Tibial artery (tissue), 4 donors: ENCODE measurements at regions not wholly inside any gene's neighbourhood (a gene's known extent, or its start where the extent isn't known, plus 50 kb on each side); places are given as distances from the start of the nearest gene placed in this dataset.

Experiments
- DNase-seq, 2 donors: peaks; one replicate each; pipeline ENCODE4 v3.0.0-alpha.2; 2019
- H3K27ac ChIP-seq, 2 donors: fragments of 200-600 bp; sonication (generic) in 1 of 2; 1 replicate in 1 of 2; 2 replicates in 1 of 2; pipeline ENCODE4 v1.5.1; 2018 to 2019; ENCODE audit warnings: mild to moderate bottlenecking in 1 of 2
- H3K27me3 ChIP-seq, 2 donors: fragments of 200-600 bp; sonication (generic) in 1 of 2; one replicate each; pipeline versions ENCODE4 v1.5.1 to v1.6.0; 2016 to 2019
- H3K36me3 ChIP-seq, 3 donors: fragments of 200-600 bp; sonication (generic) in 2 of 3; one replicate each; pipeline ENCODE4 v1.5.1; 2016 to 2019; ENCODE audit warnings: mild to moderate bottlenecking in 2 of 3
- H3K4me1 ChIP-seq, 4 donors: fragments of 200-600 bp; sonication (generic) in 2 of 4; 1 replicate in 3 of 4; 2 replicates in 1 of 4; pipeline ENCODE4 v1.5.1; 2016 to 2019
- H3K4me3 ChIP-seq, 2 donors: fragments of 200-600 bp; sonication (generic) in 1 of 2; 1 replicate in 1 of 2; 2 replicates in 1 of 2; pipeline ENCODE4 v1.5.1; 2018 to 2019; ENCODE audit warnings: mild to moderate bottlenecking in 2 of 2
- H3K9me3 ChIP-seq, 3 donors: fragments of 200-600 bp; sonication (generic) in 1 of 3; one replicate each; pipeline ENCODE4 v1.5.1; 2016 to 2019
- CTCF ChIP-seq, 2 experiments: fragments of 200-600 bp in 1 of 2; fragments of 450-650 bp in 1 of 2; IDR thresholded peaks; one replicate each; pipeline ENCODE4 v1.5.1; 2017 to 2019; ENCODE audit warnings: antibody characterized with exemption in 2 of 2, mild to moderate bottlenecking in 1 of 2, moderate library complexity in 1 of 2
- intact Hi-C: fragments of 100-400 bp; cut with DNase I; formaldehyde crosslinking; loops from one replicate; pipeline ENCODE4 v1.15.0; 2023; ENCODE audit warnings: low total_unique reads

- no peak for DNase-seq
- intact Hi-C loops: no loop called here
- no peak for TF ChIP-seq CTCF (IDR thresholded peaks at IDR 0.05)
- H3K4me1 ChIP-seq: no peaks in the 10 kb centered on the region
- H3K27me3 ChIP-seq: no peaks in the 10 kb centered on the region
- no peaks in the 10 kb centered on the region for H3K9me3 ChIP-seq
- H3K36me3 ChIP-seq: no peaks in the 10 kb centered on the region
- no peak overlapping the region for H3K4me3 ChIP-seq
- no peak overlapping the region for H3K27ac ChIP-seq
These were observed 692.6 kb upstream of the SLITRK1 start for GRCh38 chr13:84574851-84575250.

DNA sequence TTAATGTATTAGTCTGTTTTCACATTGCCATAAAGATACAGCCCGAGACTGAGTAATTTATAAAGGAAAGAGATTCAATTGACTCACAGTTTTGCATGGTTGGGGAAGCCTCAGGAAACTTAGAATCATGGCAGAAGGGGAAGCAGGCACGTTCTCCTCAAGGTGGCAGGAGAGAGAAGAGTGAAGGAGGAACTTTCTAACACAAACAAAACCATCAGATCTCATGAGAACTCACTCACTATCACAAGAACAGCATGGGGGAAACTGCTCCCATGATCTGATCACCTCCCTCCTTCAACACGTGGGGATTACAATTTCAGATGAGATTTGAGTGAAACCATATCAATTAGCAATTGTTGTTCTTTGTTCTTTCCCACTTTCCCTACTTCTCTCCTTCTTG is 689.0 kb upstream of the SLITRK1 start:
- no peak for DNase-seq
- H3K36me3 ChIP-seq: no peaks in the 10 kb centered on the region
- intact Hi-C loops: no loop called here
- no peaks in the 10 kb centered on the region for H3K4me1 ChIP-seq
- no peak overlapping the region for H3K4me3 ChIP-seq
- no peaks in the 10 kb centered on the region for H3K27me3 ChIP-seq
- TF ChIP-seq CTCF (IDR thresholded peaks at IDR 0.05): no peak
- H3K27ac ChIP-seq: no peak overlapping the region
- no peaks in the 10 kb centered on the region for H3K9me3 ChIP-seq

DNA sequence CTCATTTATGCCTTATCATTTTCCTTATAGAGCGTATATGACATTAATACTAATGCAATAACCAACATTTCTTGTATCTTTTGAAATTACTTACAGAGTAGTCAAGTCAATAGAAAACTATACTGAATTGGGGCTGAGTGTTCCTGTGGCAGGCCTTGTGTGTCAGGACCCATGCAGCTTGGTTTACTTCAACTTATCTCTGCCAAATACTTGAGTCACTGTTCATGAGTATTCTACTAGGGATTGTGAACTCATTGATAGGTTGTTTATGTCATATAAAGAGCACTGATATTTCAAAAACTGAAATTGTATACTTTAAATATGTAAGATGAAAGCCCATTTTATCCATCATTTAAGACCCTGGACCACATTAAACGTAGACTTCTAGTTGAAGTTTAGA is 688.6 kb upstream of the SLITRK1 start:
- no peaks in the 10 kb centered on the region for H3K9me3 ChIP-seq
- DNase-seq: no peak
- H3K27me3 ChIP-seq: no peaks in the 10 kb centered on the region
- no peak overlapping the region for H3K4me3 ChIP-seq
- no peak overlapping the region for H3K27ac ChIP-seq
- no peak for TF ChIP-seq CTCF (IDR thresholded peaks at IDR 0.05)
- no peaks in the 10 kb centered on the region for H3K36me3 ChIP-seq
- H3K4me1 ChIP-seq: no peaks in the 10 kb centered on the region
- intact Hi-C loops: no loop called here

- TF ChIP-seq CTCF (IDR thresholded peaks at IDR 0.05): no peak
- intact Hi-C loops: no loop called here
- Histone ChIP-seq H3K9me3 (no peaks in the 10 kb centered on the region), H3K27ac (no peak overlapping the region), H3K36me3 (no peaks in the 10 kb centered on the region), H3K4me1 (no peaks in the 10 kb centered on the region), H3K27me3 (no peaks in the 10 kb centered on the region), H3K4me3 (no peak overlapping the region)
- DNase-seq: no peak
These were observed 687.1 kb upstream of the SLITRK1 start for GRCh38 chr13:84569366-84569765.

DNA sequence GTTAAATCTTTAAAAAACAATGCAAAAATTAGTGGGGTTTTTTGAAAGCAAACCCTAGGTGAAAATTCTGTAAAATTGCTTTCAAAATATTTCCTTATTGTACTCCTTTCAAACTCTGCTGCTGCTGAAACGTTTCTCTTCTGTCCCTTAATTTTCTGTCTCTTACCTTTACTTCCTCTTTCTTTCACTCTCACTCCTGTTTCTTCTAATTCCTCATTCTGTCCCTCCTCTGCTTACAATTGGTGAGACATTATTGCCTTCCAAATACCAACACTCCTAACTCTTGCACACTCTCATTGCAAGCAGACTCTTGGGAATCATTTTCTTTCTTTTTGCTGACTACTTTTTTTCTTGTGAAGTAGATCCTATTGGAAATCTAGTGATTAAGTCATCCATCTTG is 685.6 kb upstream of the SLITRK1 start:
- Histone ChIP-seq H3K4me3 (no peak overlapping the region), H3K4me1 (no peaks in the 10 kb centered on the region), H3K9me3 (no peaks in the 10 kb centered on the region), H3K27me3 (no peaks in the 10 kb centered on the region), H3K27ac (no peak overlapping the region), H3K36me3 (no peaks in the 10 kb centered on the region)
- intact Hi-C loops: no loop called here
- no peak for DNase-seq
- no peak for TF ChIP-seq CTCF (IDR thresholded peaks at IDR 0.05)

- TF ChIP-seq CTCF (IDR thresholded peaks at IDR 0.05): no peak
- no peak overlapping the region for H3K4me3 ChIP-seq
- intact Hi-C loops: no loop called here
- H3K9me3 ChIP-seq: no peaks in the 10 kb centered on the region
- no peak overlapping the region for H3K27ac ChIP-seq
- no peaks in the 10 kb centered on the region for H3K36me3 ChIP-seq
- H3K4me1 ChIP-seq: no peaks in the 10 kb centered on the region
- DNase-seq: no peak
- no peaks in the 10 kb centered on the region for H3K27me3 ChIP-seq
These were observed 684.5 kb upstream of the SLITRK1 start for GRCh38 chr13:84566780-84567179.
